ENCODE measurements at regions not wholly inside any gene's neighbourhood (a gene's known extent, or its start where the extent isn't known, plus 50 kb on each side); places are given as distances from the start of the nearest gene placed in this dataset.

- TF ChIP-seq MYC (IDR thresholded peaks at IDR 0.05; ENCODE audit: low read depth, low read length) = no peak
- TF ChIP-seq POLR2A (IDR thresholded peaks at IDR 0.05; ENCODE audit: extremely low read depth, insufficient read length) = no peak
- no peak for TF ChIP-seq MAX (IDR thresholded peaks at IDR 0.05; ENCODE audit: low read depth, low read length)
- no peak for TF ChIP-seq CTCF (IDR thresholded peaks at IDR 0.05; ENCODE audit: low read depth, low read length)
- H3K4me3 ChIP-seq (ENCODE audit: low read depth, low read length) = no peak overlapping the region
Measured at GRCh38 chr5:130350131-130350530, 445.9 kb downstream of the CHSY3 start.

GRCh38 chr5:130337179-130337888 lies 433.1 kb downstream of the CHSY3 start:
- DNase-seq (ENCODE audit: low read depth) = no peak
- TF ChIP-seq POLR2A (IDR thresholded peaks at IDR 0.05; ENCODE audit: extremely low read depth, insufficient read length) (no peak), CTCF (IDR thresholded peaks at IDR 0.05; ENCODE audit: low read depth, low read length) (no peak), MAX (IDR thresholded peaks at IDR 0.05; ENCODE audit: low read depth, low read length) (no peak), MYC (IDR thresholded peaks at IDR 0.05; ENCODE audit: low read depth, low read length) (no peak)
- no peak overlapping the region for H3K4me3 ChIP-seq (ENCODE audit: low read depth, low read length)

More at GRCh38 chr5:130350131-130350530, 445.9 kb downstream of the CHSY3 start:
- no peak for DNase-seq (ENCODE audit: low read depth)

- no peak for DNase-seq (ENCODE audit: low read depth)
- H3K4me3 ChIP-seq (ENCODE audit: low read depth, low read length) = no peak overlapping the region
- TF ChIP-seq CTCF (IDR thresholded peaks at IDR 0.05; ENCODE audit: low read depth, low read length) (no peak), MYC (IDR thresholded peaks at IDR 0.05; ENCODE audit: low read depth, low read length) (no peak), MAX (IDR thresholded peaks at IDR 0.05; ENCODE audit: low read depth, low read length) (no peak), POLR2A (IDR thresholded peaks at IDR 0.05; ENCODE audit: extremely low read depth, insufficient read length) (no peak)
Measured at GRCh38 chr5:130335117-130335516, 430.9 kb downstream of the CHSY3 start.

GRCh38 chr5:130333089-130333488 lies 428.8 kb downstream of the CHSY3 start:
- no peak for DNase-seq (ENCODE audit: low read depth)
- TF ChIP-seq CTCF (IDR thresholded peaks at IDR 0.05; ENCODE audit: low read depth, low read length) = no peak
- TF ChIP-seq POLR2A (IDR thresholded peaks at IDR 0.05; ENCODE audit: extremely low read depth, insufficient read length) = no peak
- no peak for TF ChIP-seq MAX (IDR thresholded peaks at IDR 0.05; ENCODE audit: low read depth, low read length)
- TF ChIP-seq MYC (IDR thresholded peaks at IDR 0.05; ENCODE audit: low read depth, low read length) = no peak
- no peak overlapping the region for H3K4me3 ChIP-seq (ENCODE audit: low read depth, low read length)

GRCh38 chr5:130331332-130331731 lies 427.1 kb downstream of the CHSY3 start:
- TF ChIP-seq CTCF (IDR thresholded peaks at IDR 0.05; ENCODE audit: low read depth, low read length) (no peak), POLR2A (IDR thresholded peaks at IDR 0.05; ENCODE audit: extremely low read depth, insufficient read length) (no peak), MAX (IDR thresholded peaks at IDR 0.05; ENCODE audit: low read depth, low read length) (no peak), MYC (IDR thresholded peaks at IDR 0.05; ENCODE audit: low read depth, low read length) (no peak)
- H3K4me3 ChIP-seq (ENCODE audit: low read depth, low read length) = no peak overlapping the region
- no peak for DNase-seq (ENCODE audit: low read depth)
